Prostate gland (tissue), 2 donors: ENCODE measurements at regions not wholly inside any gene's neighbourhood (a gene's known extent, or its start where the extent isn't known, plus 50 kb on each side); places are given as distances from the start of the nearest gene placed in this dataset.

ENCODE experiments used
- POLR2A ChIP-seq: fragments of 450-650 bp; IDR thresholded peaks from one replicate; pipeline ENCODE4 v1.6.1; 2016; ENCODE audit warnings: antibody characterized with exemption, mild to moderate bottlenecking
- POLR2AphosphoS5 ChIP-seq: sonication (generic); formaldehyde crosslinking; IDR thresholded peaks from one replicate; pipeline ENCODE4 v1.6.1; 2017; ENCODE audit warnings: antibody characterized with exemption
- TF ChIP-seq, protein P1 (sequence below), 4 experiments: fragments of 200-600 bp in 2 of 4; fragments of 450-650 bp in 2 of 4; sonication (generic) in 2 of 4; IDR thresholded peaks; 1 replicate in 3 of 4; 2 replicates in 1 of 4; pipeline ENCODE4 v1.5.1; 2016 to 2019; ENCODE audit warnings: antibody characterized with exemption in 4 of 4, mild to moderate bottlenecking in 2 of 4, moderate library complexity in 2 of 4

DNA sequence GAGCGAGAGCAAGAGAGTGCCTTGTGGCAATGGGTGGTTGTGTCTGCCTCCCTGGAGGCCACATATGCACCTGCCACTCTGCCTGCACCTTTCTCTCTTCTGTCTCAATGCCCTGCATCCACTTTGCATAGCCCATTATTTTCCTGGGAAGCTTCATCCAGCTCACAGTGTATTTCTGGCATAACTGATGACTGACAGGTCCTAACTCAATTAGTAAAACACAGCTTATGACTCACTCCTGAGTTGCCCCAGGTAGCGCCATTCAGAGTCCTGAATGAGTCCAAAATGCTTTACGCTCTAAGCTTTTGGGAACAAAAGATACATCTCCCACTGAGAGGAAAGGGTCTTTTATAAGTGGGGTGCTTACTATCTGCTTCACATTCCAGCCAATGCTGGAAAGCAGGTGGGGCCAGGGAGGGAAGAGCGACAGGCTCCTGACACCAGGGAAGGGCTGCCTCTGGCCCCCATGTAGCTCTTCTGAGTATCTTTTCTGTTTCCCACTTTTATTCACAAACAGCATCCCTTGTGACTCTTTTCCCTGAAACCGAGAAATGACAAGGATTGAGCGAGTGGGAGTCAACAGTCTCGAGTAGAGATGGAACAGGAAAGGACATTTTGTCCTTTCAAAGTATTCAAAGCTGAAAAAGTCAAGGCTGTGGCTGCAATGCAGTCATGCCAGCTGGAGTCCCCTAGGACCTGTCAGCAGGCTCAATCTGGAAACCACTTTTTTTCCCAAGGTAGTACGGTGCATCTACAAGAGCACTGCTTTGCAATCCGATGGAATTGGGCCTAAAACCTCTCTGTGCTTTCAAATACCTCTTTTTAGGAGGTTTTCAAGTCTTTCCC lies 479.3 kb upstream of the PODXL start:
- TF ChIP-seq, protein P1, sequence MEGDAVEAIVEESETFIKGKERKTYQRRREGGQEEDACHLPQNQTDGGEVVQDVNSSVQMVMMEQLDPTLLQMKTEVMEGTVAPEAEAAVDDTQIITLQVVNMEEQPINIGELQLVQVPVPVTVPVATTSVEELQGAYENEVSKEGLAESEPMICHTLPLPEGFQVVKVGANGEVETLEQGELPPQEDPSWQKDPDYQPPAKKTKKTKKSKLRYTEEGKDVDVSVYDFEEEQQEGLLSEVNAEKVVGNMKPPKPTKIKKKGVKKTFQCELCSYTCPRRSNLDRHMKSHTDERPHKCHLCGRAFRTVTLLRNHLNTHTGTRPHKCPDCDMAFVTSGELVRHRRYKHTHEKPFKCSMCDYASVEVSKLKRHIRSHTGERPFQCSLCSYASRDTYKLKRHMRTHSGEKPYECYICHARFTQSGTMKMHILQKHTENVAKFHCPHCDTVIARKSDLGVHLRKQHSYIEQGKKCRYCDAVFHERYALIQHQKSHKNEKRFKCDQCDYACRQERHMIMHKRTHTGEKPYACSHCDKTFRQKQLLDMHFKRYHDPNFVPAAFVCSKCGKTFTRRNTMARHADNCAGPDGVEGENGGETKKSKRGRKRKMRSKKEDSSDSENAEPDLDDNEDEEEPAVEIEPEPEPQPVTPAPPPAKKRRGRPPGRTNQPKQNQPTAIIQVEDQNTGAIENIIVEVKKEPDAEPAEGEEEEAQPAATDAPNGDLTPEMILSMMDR (IDR thresholded peaks at IDR 0.05): no peak
- TF ChIP-seq POLR2A (no peak), POLR2AphosphoS5 (no peak)
